ENCODE measurements at regions not wholly inside any gene's neighbourhood (a gene's known extent, or its start where the extent isn't known, plus 50 kb on each side); places are given as distances from the start of the nearest gene placed in this dataset.

GRCh38 chr3:118793176-118793575 is 241.5 kb downstream of the IGSF11 start:
- DNase-seq (ENCODE audit: low read depth in 1 of 2, low spot score in 2 of 2) (no peak), FAIRE-seq (no peak)
- no peak overlapping the region for H3K4me3 ChIP-seq (ENCODE audit: extremely low read depth in 1 of 4, insufficient read depth in 2 of 4, low read depth in 3 of 4, low read length in 4 of 4)
- H3K23ac ChIP-seq (ENCODE audit: insufficient read length): no peak overlapping the region
- H3K27me3 ChIP-seq (replicated peaks in 1 of 4; ENCODE audit: control insufficient read depth in 3 of 4, extremely low read depth in 1 of 4, insufficient read depth in 3 of 4, low read length in 3 of 4): no peaks in the 10 kb centered on the region
- no peak overlapping the region for H3K4me2 ChIP-seq (ENCODE audit: insufficient read depth in 1 of 2, low read depth in 2 of 2, low read length in 2 of 2)
- H4K91ac ChIP-seq (replicated peaks; ENCODE audit: insufficient read length, low read length): no peak overlapping the region
- POLR2A ChIA-PET (ENCODE audit: partially characterized antibody): no interaction called here
- no peak overlapping the region for H2BK12ac ChIP-seq (ENCODE audit: low read depth, low read length)
- H4K20me1 ChIP-seq (replicated peaks in 1 of 2; ENCODE audit: control insufficient read depth in 1 of 2, insufficient read depth in 2 of 2, low read length in 2 of 2): no peaks in the 10 kb centered on the region
- H3K9me3 ChIP-seq (ENCODE audit: insufficient read depth in 2 of 2, low read depth in 1 of 2, low read length in 1 of 2): no peaks in the 10 kb centered on the region
- no peaks in the 10 kb centered on the region for H3K4me1 ChIP-seq (replicated peaks in 1 of 4; ENCODE audit: control insufficient read depth in 3 of 4, insufficient read depth in 4 of 4, low read length in 3 of 4)
- no peak overlapping the region for H3K4ac ChIP-seq (replicated peaks; ENCODE audit: insufficient read length, low read depth, low read length)
- no peaks in the 10 kb centered on the region for H3K79me1 ChIP-seq (ENCODE audit: low read depth, low read length)
- CTCF ChIA-PET (ENCODE audit: partially characterized antibody): no interaction called here
- H3K14ac ChIP-seq (ENCODE audit: insufficient read length): no peak overlapping the region
- H4K8ac ChIP-seq (ENCODE audit: extremely low read depth, insufficient read depth, low read length): no peak overlapping the region
- H3K56ac ChIP-seq (replicated peaks; ENCODE audit: insufficient read length, low read depth, low read length): no peak overlapping the region
- no peak overlapping the region for H2AFZ ChIP-seq (ENCODE audit: low read length)
- H4K5ac ChIP-seq (ENCODE audit: insufficient read length, low read depth, low read length): no peak overlapping the region
- H3K9ac ChIP-seq (replicated peaks in 1 of 4; ENCODE audit: extremely low read depth in 1 of 4, low read depth in 3 of 4, low read length in 3 of 4): no peak overlapping the region
- H3K23me2 ChIP-seq (ENCODE audit: low read depth, low read length): no peaks in the 10 kb centered on the region; the same call in 1 of the 2 replicates
- H2BK120ac ChIP-seq (replicated peaks; ENCODE audit: low read depth, low read length): no peak overlapping the region
- no peak overlapping the region for H2BK5ac ChIP-seq (ENCODE audit: low read depth, low read length)
- H2AK5ac ChIP-seq (ENCODE audit: low read depth, low read length): no peak overlapping the region
- no peak overlapping the region for H2BK20ac ChIP-seq (ENCODE audit: low read length)
- no peaks in the 10 kb centered on the region for H3K36me3 ChIP-seq (ENCODE audit: control insufficient read depth in 2 of 4, insufficient read depth in 4 of 4, low read length in 3 of 4)
- no peak overlapping the region for H3K27ac ChIP-seq (ENCODE audit: low read depth, low read length)
- H2BK15ac ChIP-seq (ENCODE audit: low read length): no peak overlapping the region
- H3K79me2 ChIP-seq (ENCODE audit: control insufficient read depth in 1 of 2, insufficient read depth in 2 of 2, low read length in 2 of 2): no peaks in the 10 kb centered on the region
- H3K18ac ChIP-seq (ENCODE audit: extremely low read depth, low read length): no peak overlapping the region
- TF ChIP-seq RNF2 (IDR thresholded peaks at IDR 0.05; ENCODE audit: borderline replicate concordance, low read depth, low read length, missing control alignments, poor library complexity, severe bottlenecking) (no peak), TAF7 (optimal IDR thresholded peaks at IDR 0.05; ENCODE audit: borderline replicate concordance, low read depth, low read length) (no peak), FOSL1 (IDR thresholded peaks at IDR 0.05; ENCODE audit: insufficient read depth, low read depth, low read length) (no peak), EZH2 (IDR thresholded peaks at IDR 0.05; ENCODE audit: low read depth, low read length, severe bottlenecking) (no peak), NRF1 (IDR thresholded peaks at IDR 0.05; ENCODE audit: low read depth, low read length) (no peak), CBX8 (IDR thresholded peaks at IDR 0.05; ENCODE audit: borderline replicate concordance, low read depth, low read length) (no peak), KDM5A (IDR thresholded peaks at IDR 0.05; ENCODE audit: low read length) (no peak), SRF (IDR thresholded peaks at IDR 0.05; ENCODE audit: low read depth, low read length) (no peak), SUZ12 (IDR thresholded peaks at IDR 0.05; ENCODE audit: low read length) (no peak), TEAD4 (IDR thresholded peaks at IDR 0.05; ENCODE audit: low read depth, low read length) (no peak), NANOG (IDR thresholded peaks at IDR 0.05; ENCODE audit: insufficient read depth, low read depth, low read length, poor library complexity, severe bottlenecking) (no peak), TAF1 (IDR thresholded peaks at IDR 0.05; ENCODE audit: low read depth, low read length) (no peak), CTBP2 (IDR thresholded peaks at IDR 0.05; ENCODE audit: borderline replicate concordance, insufficient read depth, insufficient read length, low read length) (no peak)
